Thymus (tissue), 11 donors: ENCODE measurements at regions not wholly inside any gene's neighbourhood (a gene's known extent, or its start where the extent isn't known, plus 50 kb on each side); places are given as distances from the start of the nearest gene placed in this dataset.
A peak's percentile ranks its signal among the peaks of the same experiment; 100 is the strongest.

Experiments used
- DNase-seq, 9 donors: peaks; one replicate each; pipeline ENCODE4 v3.0.0-alpha.2; 2013; ENCODE audit warnings: low spot score in 9 of 9, low read depth in 6 of 9, missing footprints in 1 of 9
- H3K27ac ChIP-seq, 2 donors: one replicate each; pipeline ENCODE4 v1.5.1; 2013; ENCODE audit warnings: control low read depth in 1 of 2, low read depth in 1 of 2, low read length in 1 of 2, mild to moderate bottlenecking in 1 of 2, moderate library complexity in 1 of 2
- H3K27me3 ChIP-seq, 2 donors: one replicate each; pipeline ENCODE4 v1.5.1; 2013; ENCODE audit warnings: low read length in 1 of 2; ENCODE audit not compliant: control insufficient read depth in 2 of 2, insufficient read depth in 1 of 2
- H3K36me3 ChIP-seq, 2 donors: one replicate each; pipeline ENCODE4 v1.5.1; 2013; ENCODE audit warnings: low read length in 1 of 2, mild to moderate bottlenecking in 1 of 2, moderate library complexity in 1 of 2; ENCODE audit not compliant: control insufficient read depth in 2 of 2, insufficient read depth in 2 of 2
- H3K4me1 ChIP-seq, 2 donors: one replicate each; pipeline ENCODE4 v1.5.1; 2013; ENCODE audit warnings: low read length in 2 of 2; ENCODE audit not compliant: control insufficient read depth in 2 of 2, insufficient read depth in 2 of 2
- H3K4me3 ChIP-seq, 2 donors: one replicate each; pipeline ENCODE4 v1.5.1; 2013; ENCODE audit warnings: low read length in 2 of 2, control low read depth in 1 of 2, mild to moderate bottlenecking in 1 of 2
- H3K9me3 ChIP-seq, 2 donors: one replicate each; pipeline ENCODE4 v1.5.1; 2013; ENCODE audit warnings: low read length in 1 of 2, mild to moderate bottlenecking in 1 of 2; ENCODE audit not compliant: control insufficient read depth in 2 of 2, insufficient read depth in 1 of 2
- WGBS: extraction: QIAGEN DNeasy Blood & Tissue Kit; methylation state at CpG from one replicate; pipeline ENCODE4 v1.1.7; 2013; 5-methylcytosine and 5-hydroxymethylcytosine counted together
- donor health status: healthy.

DNA sequence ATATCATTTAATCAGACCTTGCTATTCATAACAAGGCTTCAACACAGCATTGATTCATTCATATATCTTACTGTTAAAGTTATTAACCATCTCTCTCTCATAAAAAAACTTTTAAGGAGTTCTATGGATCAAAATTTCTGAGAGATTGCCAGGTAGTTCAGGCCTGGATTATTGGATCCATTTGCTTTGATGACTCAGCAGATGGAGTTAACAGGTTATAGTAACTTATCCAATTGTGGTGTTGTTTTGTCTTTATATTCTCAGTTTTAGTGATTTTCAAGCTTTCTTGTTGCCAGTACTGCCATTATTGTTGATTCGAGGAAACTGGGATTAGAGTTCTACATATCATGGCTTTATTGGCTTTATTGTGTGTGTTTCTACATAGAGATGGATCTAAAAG, 195.7 kb upstream of the MMADHC start:
- Histone ChIP-seq H3K36me3 (no peaks in the 10 kb centered on the region), H3K9me3 (peaks cover 0 to 4% of the 10 kb centered on the region in 2 donors), H3K27ac (no peak overlapping the region), H3K4me3 (no peak overlapping the region), H3K4me1 (no peaks in the 10 kb centered on the region), H3K27me3 (no peaks in the 10 kb centered on the region)
- no peak for DNase-seq
- WGBS, result 96% methylated on average over 1 of the region's 1 CpG

DNA sequence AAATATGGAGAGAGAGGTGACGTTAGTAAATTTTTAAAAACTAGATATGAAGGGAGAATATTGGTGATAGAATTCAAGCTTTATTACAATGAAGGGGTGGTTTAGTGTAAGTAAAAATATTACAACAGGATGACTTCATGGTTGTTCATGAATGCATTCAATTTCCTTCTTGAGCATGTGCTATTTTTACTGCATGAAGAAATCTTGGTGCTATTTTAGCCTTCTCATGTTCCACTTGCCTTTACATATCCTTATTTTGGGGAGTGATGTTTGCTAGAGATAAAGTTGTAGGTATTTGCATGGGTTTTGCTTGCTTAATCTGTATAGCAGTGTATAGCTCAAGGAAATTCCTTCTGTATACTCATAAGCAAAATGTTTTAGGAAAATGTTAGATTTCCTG, 195.0 kb upstream of the MMADHC start:
- Histone ChIP-seq H3K4me1 (no peaks in the 10 kb centered on the region), H3K4me3 (no peak overlapping the region), H3K9me3 (peaks cover 0 to 4% of the 10 kb centered on the region in 2 donors), H3K27ac (no peak overlapping the region), H3K36me3 (no peaks in the 10 kb centered on the region), H3K27me3 (no peaks in the 10 kb centered on the region)
- no peak for DNase-seq
- 91% methylated on average over 1 of the region's 1 CpG for WGBS

DNA sequence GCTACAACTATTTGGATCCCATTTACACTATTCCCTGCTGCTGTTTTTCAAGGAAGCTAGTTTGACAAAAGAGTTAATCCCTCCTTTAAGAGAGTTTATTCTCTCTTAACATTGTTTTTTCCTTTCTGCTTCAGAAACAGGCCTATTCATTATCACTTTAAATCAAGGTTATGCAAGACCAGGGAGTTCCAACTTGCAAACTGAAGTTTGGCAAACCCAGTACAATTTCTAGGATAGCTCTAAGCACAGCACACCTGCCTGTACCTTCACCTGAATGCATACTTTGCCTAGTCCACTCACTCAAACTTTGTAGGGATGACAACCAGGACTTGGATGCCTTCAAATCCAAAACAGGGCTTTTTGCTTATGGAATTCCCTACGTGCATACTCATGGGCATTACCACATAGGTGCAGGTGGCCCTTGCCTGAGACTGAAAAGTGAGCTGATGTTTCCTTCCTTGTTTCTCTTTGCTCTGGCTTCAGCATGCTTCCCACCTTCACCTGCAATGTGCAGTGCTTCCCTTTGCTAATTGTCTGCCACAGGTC, 193.8 kb upstream of the MMADHC start:
- Histone ChIP-seq H3K4me1 (no peaks in the 10 kb centered on the region), H3K36me3 (no peaks in the 10 kb centered on the region), H3K9me3 (no peaks in the 10 kb centered on the region), H3K27ac (no peak overlapping the region), H3K4me3 (no peak overlapping the region), H3K27me3 (no peaks in the 10 kb centered on the region)
- DNase-seq, result no peak
- 69% methylated on average over 1 of the region's 1 CpG for WGBS

DNA sequence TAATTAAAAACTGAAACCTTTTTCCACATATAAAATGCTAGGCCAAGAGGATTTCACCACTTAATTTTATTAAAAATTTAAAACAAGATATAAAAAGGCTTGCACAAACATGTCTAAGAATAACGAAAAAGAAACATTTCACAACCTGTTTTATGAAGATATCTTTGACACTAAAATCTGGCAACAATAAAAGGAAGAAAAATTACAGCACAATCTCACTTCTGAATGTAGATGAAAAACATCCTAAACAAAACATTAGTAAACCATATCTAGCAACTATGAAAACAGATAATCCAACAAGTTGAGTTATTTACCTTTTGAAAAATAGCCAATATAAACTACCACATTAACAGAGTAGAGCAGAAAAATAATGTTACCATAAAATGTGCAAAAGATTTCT, 185.4 kb upstream of the MMADHC start:
- 69% methylated on average over 1 of the region's 1 CpG for WGBS
- Histone ChIP-seq H3K36me3 (no peaks in the 10 kb centered on the region), H3K9me3 (no peaks in the 10 kb centered on the region), H3K4me3 (no peak overlapping the region), H3K27ac (no peak overlapping the region), H3K27me3 (no peaks in the 10 kb centered on the region), H3K4me1 (no peaks in the 10 kb centered on the region)
- DNase-seq, result no peak

DNA sequence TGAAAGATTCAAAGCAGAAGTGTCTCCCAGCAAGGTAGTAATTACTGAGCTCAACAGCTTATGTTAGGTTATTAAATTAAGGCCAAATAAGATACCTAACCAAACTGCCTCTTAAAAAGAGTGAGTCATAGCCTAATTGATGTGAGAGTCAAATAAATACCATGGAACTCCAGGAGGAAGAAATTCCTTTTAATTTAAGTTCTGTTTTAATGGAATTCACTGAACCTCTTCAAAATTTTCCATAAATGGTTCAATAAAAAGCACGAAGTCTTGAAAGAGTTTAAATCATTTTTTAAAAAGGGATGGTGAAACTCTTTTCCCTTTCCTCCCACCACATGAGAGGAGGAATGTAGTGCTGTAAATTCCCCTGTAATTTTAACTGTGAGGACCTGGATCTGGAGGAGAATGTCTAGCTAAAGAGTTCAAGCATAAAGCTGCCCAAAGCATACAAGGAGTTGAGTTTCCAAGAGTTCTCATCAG, 180.8 kb upstream of the MMADHC start:
- H3K36me3 ChIP-seq, result no peaks in the 10 kb centered on the region
- WGBS, result 68% methylated on average over 1 of the region's 1 CpG

DNA sequence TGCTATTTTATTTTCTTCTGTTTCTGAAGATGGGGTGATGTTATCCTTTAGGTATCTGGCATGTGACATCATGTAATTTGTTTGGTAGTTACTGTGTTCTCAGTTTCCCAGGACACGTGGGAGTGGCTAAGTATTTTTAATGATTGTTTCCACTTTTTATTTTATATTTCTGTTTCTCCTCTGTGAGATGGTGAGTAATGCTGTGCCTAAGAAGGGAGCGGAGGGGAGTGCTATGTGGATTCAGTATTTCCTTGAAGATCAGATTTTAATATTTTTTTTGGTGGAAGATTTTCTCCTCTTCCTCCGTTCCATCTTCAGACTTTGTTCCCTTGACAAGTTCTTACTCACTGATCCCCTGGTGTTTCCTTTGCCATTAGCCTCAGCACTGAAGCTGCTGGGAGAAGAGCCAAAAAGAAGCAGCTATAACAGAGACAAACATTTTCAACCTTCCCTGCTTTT, 180.0 kb upstream of the MMADHC start:
- no peak for DNase-seq
- Histone ChIP-seq H3K36me3 (no peaks in the 10 kb centered on the region), H3K27ac (peak overlapping the region in 1 of 2 donors; percentile 18), H3K9me3 (no peaks in the 10 kb centered on the region), H3K27me3 (no peaks in the 10 kb centered on the region), H3K4me3 (no peak overlapping the region), H3K4me1 (no peaks in the 10 kb centered on the region)
- WGBS, result 87% methylated on average over 3 of the region's 3 CpGs

More for the DNA sequence above, 180.8 kb upstream of the MMADHC start:
- no peak overlapping the region for H3K27ac ChIP-seq
- no peak overlapping the region for H3K4me3 ChIP-seq
- H3K9me3 ChIP-seq, result no peaks in the 10 kb centered on the region
- DNase-seq, result no peak
- no peaks in the 10 kb centered on the region for H3K4me1 ChIP-seq
- H3K27me3 ChIP-seq, result no peaks in the 10 kb centered on the region

DNA sequence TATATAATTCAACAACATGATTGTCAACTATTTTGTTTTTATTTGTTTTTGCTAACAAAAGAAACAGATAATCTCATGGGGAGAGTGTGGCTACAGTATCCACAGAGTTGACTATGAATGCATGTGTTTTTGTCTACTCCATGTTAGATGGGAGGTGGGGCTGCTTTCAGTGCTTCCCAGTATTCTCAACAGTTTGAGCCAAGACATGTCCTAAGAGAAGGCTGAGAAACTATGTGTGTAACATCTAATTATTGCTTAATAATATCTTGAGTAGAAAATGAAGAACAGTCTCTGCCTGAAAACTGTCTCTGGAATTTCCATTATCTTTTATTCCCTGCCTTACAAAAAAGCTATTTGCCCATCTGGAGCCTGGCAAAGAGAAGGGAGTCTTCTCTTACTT, 178.8 kb upstream of the MMADHC start:
- no peak for DNase-seq
- peaks cover 0 to 1% of the 10 kb centered on the region in 2 donors for H3K9me3 ChIP-seq
- H3K27me3 ChIP-seq, result no peaks in the 10 kb centered on the region
- H3K4me3 ChIP-seq, result no peak overlapping the region
- H3K4me1 ChIP-seq, result no peaks in the 10 kb centered on the region
- H3K27ac ChIP-seq, result no peak overlapping the region
- no peaks in the 10 kb centered on the region for H3K36me3 ChIP-seq

DNA sequence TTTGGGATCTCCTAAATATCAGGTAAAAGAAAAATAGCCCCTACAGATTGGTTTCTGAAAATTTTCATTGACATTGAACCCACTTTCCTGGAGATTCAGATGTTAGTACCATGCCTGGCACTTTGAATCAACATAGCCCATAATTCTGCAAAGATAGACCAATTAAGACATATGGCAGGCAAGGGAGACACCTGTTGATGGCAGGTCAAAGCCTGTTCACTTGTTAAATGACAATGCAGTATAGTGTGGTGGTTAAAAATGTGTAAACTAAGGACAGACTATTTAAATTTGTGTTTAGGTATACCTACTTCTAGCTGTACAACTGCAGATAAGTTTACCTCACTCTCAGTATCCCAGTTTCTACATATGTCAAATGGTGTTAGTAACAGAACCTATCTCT, 178.1 kb upstream of the MMADHC start:
- Histone ChIP-seq H3K27me3 (no peaks in the 10 kb centered on the region), H3K9me3 (peaks cover 0 to 4% of the 10 kb centered on the region in 2 donors), H3K27ac (no peak overlapping the region), H3K36me3 (no peaks in the 10 kb centered on the region), H3K4me1 (no peaks in the 10 kb centered on the region), H3K4me3 (no peak overlapping the region)
- DNase-seq, result no peak

DNA sequence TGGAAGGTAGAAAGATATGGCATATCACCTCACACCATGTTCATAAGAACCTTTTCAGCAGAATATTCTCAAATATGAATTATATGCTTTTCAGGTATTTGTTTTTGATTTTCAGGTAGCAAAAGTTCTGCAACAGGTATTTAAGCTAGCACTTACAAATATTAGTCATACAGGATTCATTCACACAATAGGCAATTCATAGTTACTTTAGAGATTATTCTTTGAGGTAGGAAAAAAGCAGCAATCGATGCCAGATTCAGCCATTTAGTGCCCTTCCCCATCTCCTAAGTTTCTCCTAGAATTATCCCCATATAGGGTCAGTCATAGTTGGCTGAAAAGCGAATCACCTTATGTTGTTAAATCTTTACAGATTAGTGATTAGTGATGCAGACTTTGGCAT, 177.4 kb upstream of the MMADHC start:
- Histone ChIP-seq H3K27me3 (no peaks in the 10 kb centered on the region), H3K27ac (no peak overlapping the region), H3K9me3 (peaks cover 0 to 4% of the 10 kb centered on the region in 2 donors), H3K4me1 (no peaks in the 10 kb centered on the region), H3K4me3 (no peak overlapping the region), H3K36me3 (no peaks in the 10 kb centered on the region)
- no peak for DNase-seq
- 75% methylated on average over 2 of the region's 2 CpGs for WGBS

DNA sequence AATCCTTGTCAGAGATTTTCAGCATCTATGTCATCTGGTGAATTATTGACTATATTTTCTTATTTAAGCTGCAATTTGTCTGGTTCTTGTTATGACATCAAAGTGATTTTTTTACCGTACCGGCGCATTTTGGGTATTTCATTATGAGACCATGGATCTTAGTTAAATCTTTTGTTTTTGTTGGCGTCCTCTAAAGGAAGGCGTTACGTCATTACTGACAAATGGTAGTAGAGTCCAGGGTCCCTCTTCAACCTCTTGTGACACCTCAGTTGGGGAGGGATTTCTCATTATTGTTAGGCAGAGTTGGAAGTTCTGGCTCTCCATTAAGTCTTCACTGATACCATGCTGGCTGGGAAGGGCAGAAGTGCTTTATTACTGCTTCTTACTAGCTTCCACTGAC, 175.8 kb upstream of the MMADHC start:
- no peaks in the 10 kb centered on the region for H3K4me1 ChIP-seq
- H3K36me3 ChIP-seq, result no peaks in the 10 kb centered on the region
- no peak overlapping the region for H3K27ac ChIP-seq
- DNase-seq, result no peak
- no peaks in the 10 kb centered on the region for H3K27me3 ChIP-seq
- H3K4me3 ChIP-seq, result no peak overlapping the region
- peaks cover 0 to 4% of the 10 kb centered on the region in 2 donors for H3K9me3 ChIP-seq
- WGBS, result 96% methylated on average over 6 of the region's 6 CpGs
